HepG2 (cell line): ENCODE measurements at regions not wholly inside any gene's neighbourhood (a gene's known extent, or its start where the extent isn't known, plus 50 kb on each side); places are given as distances from the start of the nearest gene placed in this dataset.

Source experiments
- ADNP ChIP-seq: sonication (generic); formaldehyde crosslinking; IDR thresholded peaks from 2 replicates; pipeline ENCODE4 v1.4.0; 2020; ENCODE audit warnings: missing genetic modification reagents
- DMAP1 ChIP-seq: IDR thresholded peaks from 2 replicates; pipeline ENCODE4 v1.6.1; 2016
- DPF2 ChIP-seq: sonication (generic); formaldehyde crosslinking; IDR thresholded peaks from 2 replicates; pipeline ENCODE4 v1.4.0; 2020; ENCODE audit warnings: mild to moderate bottlenecking, low read depth, missing genetic modification reagents, borderline replicate concordance
- HNRNPL ChIP-seq: fragments of 200-400 bp; formaldehyde crosslinking; IDR thresholded peaks from 2 replicates; pipeline ENCODE4 v1.6.1; 2017; ENCODE audit warnings: mild to moderate bottlenecking, low read depth, low read length
- JUNB ChIP-seq: sonication (generic); formaldehyde crosslinking; IDR thresholded peaks from 2 replicates; pipeline ENCODE4 v1.8.0; 2022; ENCODE audit warnings: missing genetic modification reagents, mild to moderate bottlenecking, borderline replicate concordance
- MAFG ChIP-seq: sonication (generic); formaldehyde crosslinking; IDR thresholded peaks from 2 replicates; pipeline ENCODE4 v1.5.1; 2020; ENCODE audit warnings: mild to moderate bottlenecking, missing genetic modification reagents
- MLLT10 ChIP-seq: sonication (generic); formaldehyde crosslinking; IDR thresholded peaks from 2 replicates; pipeline ENCODE4 v1.4.0; 2020; ENCODE audit warnings: missing genetic modification reagents
- NR3C1 ChIP-seq: sonication (generic); formaldehyde crosslinking; IDR thresholded peaks from 2 replicates; pipeline ENCODE4 v1.4.0; 2020; ENCODE audit warnings: missing genetic modification reagents
- PCBP1 ChIP-seq: fragments of 200-400 bp; formaldehyde crosslinking; IDR thresholded peaks from 2 replicates; pipeline ENCODE4 v1.6.1; 2017; ENCODE audit warnings: mild to moderate bottlenecking, low read depth, low read length, borderline replicate concordance
- PRDM15 ChIP-seq: sonication (generic); formaldehyde crosslinking; IDR thresholded peaks from 2 replicates; pipeline ENCODE4 v1.4.0; 2020; ENCODE audit warnings: missing genetic modification reagents
- RNF219 ChIP-seq: sonication (generic); formaldehyde crosslinking; IDR thresholded peaks from 2 replicates; pipeline ENCODE4 v1.5.0; 2020; ENCODE audit warnings: mild to moderate bottlenecking, missing genetic modification reagents
- SNRNP70 ChIP-seq: fragments of 200-400 bp; formaldehyde crosslinking; IDR thresholded peaks from 2 replicates; pipeline ENCODE4 v1.6.1; 2017; ENCODE audit warnings: mild to moderate bottlenecking, low read depth, low read length, moderate library complexity
- SP5 ChIP-seq: IDR thresholded peaks from 2 replicates; pipeline ENCODE4 v1.6.1; 2016; ENCODE audit warnings: low read depth, borderline replicate concordance
- U2AF2 ChIP-seq: fragments of 200-400 bp; formaldehyde crosslinking; IDR thresholded peaks from 2 replicates; pipeline ENCODE4 v1.6.1; 2017; ENCODE audit warnings: low read depth, mild to moderate bottlenecking, low read length
- ZBTB1 ChIP-seq: sonication (generic); formaldehyde crosslinking; IDR thresholded peaks from 2 replicates; pipeline ENCODE4 v1.4.0; 2020; ENCODE audit warnings: missing genetic modification reagents, borderline replicate concordance
- ZFP90 ChIP-seq: sonication (generic); formaldehyde crosslinking; IDR thresholded peaks from 2 replicates; pipeline ENCODE4 v1.8.0; 2022; ENCODE audit warnings: missing genetic modification reagents, mild to moderate bottlenecking, inconsistent platforms, borderline replicate concordance
- ZNF225 ChIP-seq: sonication (generic); formaldehyde crosslinking; IDR thresholded peaks from 2 replicates; pipeline ENCODE4 v1.4.0; 2020; ENCODE audit warnings: mild to moderate bottlenecking, missing genetic modification reagents
- ZNF670 ChIP-seq: sonication (generic); formaldehyde crosslinking; IDR thresholded peaks from 2 replicates; pipeline ENCODE4 v1.8.0; 2022; ENCODE audit warnings: mild to moderate bottlenecking, missing genetic modification reagents, borderline replicate concordance
- ZNF713 ChIP-seq: sonication (generic); formaldehyde crosslinking; IDR thresholded peaks from 2 replicates; pipeline ENCODE4 v1.4.0; 2020; ENCODE audit warnings: mild to moderate bottlenecking, missing genetic modification reagents
- ZNF768 ChIP-seq: sonication (generic); formaldehyde crosslinking; IDR thresholded peaks from 2 replicates; pipeline ENCODE4 v1.4.0; 2020; ENCODE audit warnings: missing genetic modification reagents
- TF ChIP-seq, protein P1 (sequence below): IDR thresholded peaks from 2 replicates; pipeline ENCODE4 v1.6.1; 2016; ENCODE audit warnings: missing compliant biosample characterization, missing genetic modification reagents, borderline replicate concordance
- TF ChIP-seq, protein P2 (sequence below): sonication (generic); formaldehyde crosslinking; IDR thresholded peaks from 2 replicates; pipeline ENCODE4 v1.5.1; 2020; ENCODE audit warnings: mild to moderate bottlenecking, moderate library complexity, missing genetic modification reagents
- TF ChIP-seq, protein P3 (sequence below): sonication (generic); formaldehyde crosslinking; IDR thresholded peaks from 2 replicates; pipeline ENCODE4 v1.5.0; 2020; ENCODE audit warnings: missing genetic modification reagents

DNA sequence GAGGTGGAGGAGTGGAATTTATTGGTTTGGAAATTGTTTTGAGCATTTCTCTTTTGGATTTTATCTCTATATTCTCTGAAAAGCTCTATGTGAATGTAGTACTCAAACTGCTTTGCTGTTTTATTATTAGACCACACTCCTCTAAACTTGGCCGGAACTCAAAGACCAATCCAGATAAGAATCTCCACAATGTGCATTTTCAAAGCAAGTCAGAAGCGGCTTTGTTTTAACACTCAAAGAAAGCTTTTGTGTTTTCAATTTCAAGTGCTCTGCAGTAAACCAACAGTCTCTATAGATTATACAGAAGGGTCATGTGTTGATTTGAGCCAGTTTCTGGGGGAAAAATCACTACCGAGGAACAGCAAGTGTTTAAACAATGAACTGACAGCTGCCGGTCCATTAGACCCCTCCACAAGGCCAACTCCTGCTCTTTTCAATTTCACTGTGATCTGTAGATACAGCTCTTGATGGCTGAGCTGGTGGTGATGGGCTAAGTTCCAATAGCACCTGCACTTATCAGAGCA lies 79.4 kb downstream of the FTHL17 start (continued):
- no peak for TF ChIP-seq ZBTB1 (CRISPR knock-in tag)
- no peak for TF ChIP-seq ZNF670 (CRISPR knock-in tag)
- no peak for TF ChIP-seq RNF219 (CRISPR knock-in tag)
- TF ChIP-seq U2AF2 = no peak
- TF ChIP-seq SNRNP70 = no peak
- TF ChIP-seq PCBP1 = no peak
- no peak for TF ChIP-seq ZNF713
- TF ChIP-seq ZNF225 (CRISPR knock-in tag) = no peak
- TF ChIP-seq ZFP90 (CRISPR knock-in tag) = no peak
- TF ChIP-seq ZNF768 (CRISPR knock-in tag) = no peak
- TF ChIP-seq JUNB (CRISPR knock-in tag) = no peak
- TF ChIP-seq, protein P1, sequence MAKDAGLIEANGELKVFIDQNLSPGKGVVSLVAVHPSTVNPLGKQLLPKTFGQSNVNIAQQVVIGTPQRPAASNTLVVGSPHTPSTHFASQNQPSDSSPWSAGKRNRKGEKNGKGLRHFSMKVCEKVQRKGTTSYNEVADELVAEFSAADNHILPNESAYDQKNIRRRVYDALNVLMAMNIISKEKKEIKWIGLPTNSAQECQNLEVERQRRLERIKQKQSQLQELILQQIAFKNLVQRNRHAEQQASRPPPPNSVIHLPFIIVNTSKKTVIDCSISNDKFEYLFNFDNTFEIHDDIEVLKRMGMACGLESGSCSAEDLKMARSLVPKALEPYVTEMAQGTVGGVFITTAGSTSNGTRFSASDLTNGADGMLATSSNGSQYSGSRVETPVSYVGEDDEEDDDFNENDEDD (CRISPR knock-in tag) = no peak
- TF ChIP-seq MAFG (CRISPR knock-in tag) = no peak
- no peak for TF ChIP-seq DPF2
- TF ChIP-seq NR3C1 (CRISPR knock-in tag) = no peak
- TF ChIP-seq, protein P2, sequence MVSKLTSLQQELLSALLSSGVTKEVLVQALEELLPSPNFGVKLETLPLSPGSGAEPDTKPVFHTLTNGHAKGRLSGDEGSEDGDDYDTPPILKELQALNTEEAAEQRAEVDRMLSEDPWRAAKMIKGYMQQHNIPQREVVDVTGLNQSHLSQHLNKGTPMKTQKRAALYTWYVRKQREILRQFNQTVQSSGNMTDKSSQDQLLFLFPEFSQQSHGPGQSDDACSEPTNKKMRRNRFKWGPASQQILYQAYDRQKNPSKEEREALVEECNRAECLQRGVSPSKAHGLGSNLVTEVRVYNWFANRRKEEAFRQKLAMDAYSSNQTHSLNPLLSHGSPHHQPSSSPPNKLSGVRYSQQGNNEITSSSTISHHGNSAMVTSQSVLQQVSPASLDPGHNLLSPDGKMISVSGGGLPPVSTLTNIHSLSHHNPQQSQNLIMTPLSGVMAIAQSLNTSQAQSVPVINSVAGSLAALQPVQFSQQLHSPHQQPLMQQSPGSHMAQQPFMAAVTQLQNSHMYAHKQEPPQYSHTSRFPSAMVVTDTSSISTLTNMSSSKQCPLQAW (CRISPR knock-in tag) = no peak
- peak; percentile 45; the same call in 1 of the 2 replicates for TF ChIP-seq PRDM15 (CRISPR knock-in tag)
- TF ChIP-seq SP5 (CRISPR knock-in tag) = no peak
- TF ChIP-seq, protein P3, sequence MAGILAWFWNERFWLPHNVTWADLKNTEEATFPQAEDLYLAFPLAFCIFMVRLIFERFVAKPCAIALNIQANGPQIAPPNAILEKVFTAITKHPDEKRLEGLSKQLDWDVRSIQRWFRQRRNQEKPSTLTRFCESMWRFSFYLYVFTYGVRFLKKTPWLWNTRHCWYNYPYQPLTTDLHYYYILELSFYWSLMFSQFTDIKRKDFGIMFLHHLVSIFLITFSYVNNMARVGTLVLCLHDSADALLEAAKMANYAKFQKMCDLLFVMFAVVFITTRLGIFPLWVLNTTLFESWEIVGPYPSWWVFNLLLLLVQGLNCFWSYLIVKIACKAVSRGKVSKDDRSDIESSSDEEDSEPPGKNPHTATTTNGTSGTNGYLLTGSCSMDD (CRISPR knock-in tag) = no peak
- no peak for TF ChIP-seq DMAP1 (CRISPR knock-in tag)
- no peak for TF ChIP-seq MLLT10
- TF ChIP-seq HNRNPL = no peak
- TF ChIP-seq ADNP (CRISPR knock-in tag) = no peak
